ENCODE measurements at regions not wholly inside any gene's neighbourhood (a gene's known extent, or its start where the extent isn't known, plus 50 kb on each side); places are given as distances from the start of the nearest gene placed in this dataset.
A peak's percentile ranks its signal among the peaks of the same experiment; 100 is the strongest.

DNA sequence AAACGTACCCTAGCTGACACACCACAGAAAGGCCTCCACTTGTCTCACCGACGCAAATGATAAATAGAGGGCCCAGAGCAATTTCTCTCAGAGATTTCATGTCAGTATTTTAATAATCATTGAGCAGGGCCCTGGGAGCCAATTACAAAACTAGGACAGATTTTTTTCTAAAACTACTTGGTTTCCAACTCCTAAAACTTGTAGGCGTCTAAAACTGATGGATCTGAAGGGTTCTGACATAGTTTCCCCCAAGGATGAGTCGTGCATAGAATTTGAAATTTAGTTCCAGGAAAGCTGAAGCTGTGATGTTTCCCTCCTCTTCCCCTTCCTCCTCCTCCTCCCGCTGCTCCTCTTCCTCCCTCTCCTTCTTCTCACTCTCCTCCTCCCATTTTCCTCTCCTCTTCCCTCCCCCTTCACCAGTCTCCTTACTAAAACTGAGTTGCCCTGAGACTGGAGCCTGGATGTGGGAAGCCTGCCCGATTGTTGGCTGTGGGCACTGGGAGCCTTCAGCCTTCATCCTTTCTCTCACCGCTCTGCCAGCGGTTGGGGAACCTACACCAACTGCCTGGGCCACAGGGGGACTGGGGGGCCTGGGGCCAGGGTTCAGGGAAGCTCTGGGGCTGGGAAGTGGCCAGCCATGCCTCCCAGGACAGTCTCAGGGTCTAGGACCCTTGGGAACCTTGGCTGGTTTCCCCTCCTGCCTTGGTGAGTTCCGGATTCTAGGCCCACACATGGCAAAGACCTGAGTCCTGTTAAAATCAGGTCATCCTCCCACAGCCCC, 73.9 kb upstream of the SLC6A11 start:
- peaks cover 18% of the 10 kb centered on the region for H3K27me3 Mint-ChIP-seq
- H3K36me3 Mint-ChIP-seq: no peaks in the 10 kb centered on the region
- H3K9me3 Mint-ChIP-seq: no peaks in the 10 kb centered on the region
- POLR2A ChIA-PET: no interaction called here
- DNase-seq (no peak), ATAC-seq (ENCODE audit: low read depth) (no peak)
- H3K4me1 Mint-ChIP-seq: peaks cover 3% of the 10 kb centered on the region
- H3K4me3 Mint-ChIP-seq: no peak overlapping the region
- no peak overlapping the region for H3K27ac Mint-ChIP-seq

DNA sequence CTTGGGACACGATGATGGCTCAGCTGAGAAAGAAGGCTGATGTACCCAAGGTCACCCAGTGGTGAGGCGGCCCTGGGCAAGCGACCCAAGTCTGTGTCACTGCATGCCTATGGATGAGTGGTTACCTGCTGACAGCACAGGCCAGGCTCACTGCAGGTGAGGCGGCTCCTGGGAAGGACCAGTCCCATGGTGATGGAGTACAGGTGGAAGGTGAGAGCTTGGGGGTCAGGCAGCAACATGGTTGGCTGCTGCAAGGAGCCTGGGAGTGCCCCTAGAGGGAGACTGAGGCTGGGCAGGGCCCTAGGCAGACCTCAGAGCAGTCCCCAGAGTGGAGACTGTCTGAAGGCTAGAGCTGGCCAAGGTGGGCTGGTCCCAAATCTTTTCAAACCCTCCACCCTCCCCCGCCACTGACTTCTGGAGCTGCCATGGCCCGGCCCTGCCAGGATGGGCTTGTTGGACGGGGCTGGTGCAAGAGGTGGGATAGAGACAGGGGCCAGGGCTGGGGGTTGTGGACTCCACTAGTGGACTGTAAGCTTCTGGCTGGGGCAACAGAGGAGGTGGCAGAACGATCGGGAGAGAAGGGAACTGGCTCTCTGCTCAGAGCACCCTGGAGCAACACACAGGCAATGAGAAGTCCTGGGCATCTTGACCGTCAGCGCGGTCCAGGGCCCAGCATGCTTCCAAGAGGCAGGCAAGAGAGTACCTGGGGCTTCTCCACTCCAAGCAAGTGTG, 72.5 kb upstream of the SLC6A11 start:
- ATAC-seq (ENCODE audit: low read depth) (peak; percentile 10), DNase-seq (no peak)
- Mint-ChIP-seq H3K27me3 (peaks cover 4% of the 10 kb centered on the region), H3K4me1 (no peaks in the 10 kb centered on the region), H3K4me3 (no peak overlapping the region), H3K27ac (no peak overlapping the region), H3K9me3 (no peaks in the 10 kb centered on the region), H3K36me3 (no peaks in the 10 kb centered on the region)
- POLR2A ChIA-PET: no interaction called here

DNA sequence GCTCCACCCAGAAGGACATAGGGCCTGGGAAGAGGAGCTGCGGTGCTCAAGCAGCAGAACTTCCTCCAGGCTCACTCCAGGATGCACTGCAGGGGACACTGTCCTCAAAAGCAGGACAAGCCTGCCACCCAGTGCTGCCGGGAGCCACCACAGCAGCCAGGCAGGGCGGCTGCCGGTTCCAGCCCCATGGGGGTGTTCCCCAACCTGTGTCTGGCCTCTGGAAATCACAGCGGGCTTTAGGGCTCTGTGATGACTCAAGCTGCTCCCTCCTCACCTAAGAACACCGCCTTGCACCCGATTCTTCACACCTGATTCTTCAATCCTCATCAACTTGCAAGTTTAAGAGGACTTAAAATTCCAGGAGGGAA, 71.9 kb upstream of the SLC6A11 start:
- ATAC-seq (ENCODE audit: low read depth): peak; percentile 65
- DNase-seq: no peak
- no peak overlapping the region for H3K27ac Mint-ChIP-seq
- no peak overlapping the region for H3K4me3 Mint-ChIP-seq
- no peaks in the 10 kb centered on the region for H3K36me3 Mint-ChIP-seq
- peaks cover 4% of the 10 kb centered on the region for H3K27me3 Mint-ChIP-seq
- H3K4me1 Mint-ChIP-seq: no peaks in the 10 kb centered on the region
- no peaks in the 10 kb centered on the region for H3K9me3 Mint-ChIP-seq
- POLR2A ChIA-PET: no interaction called here

DNA sequence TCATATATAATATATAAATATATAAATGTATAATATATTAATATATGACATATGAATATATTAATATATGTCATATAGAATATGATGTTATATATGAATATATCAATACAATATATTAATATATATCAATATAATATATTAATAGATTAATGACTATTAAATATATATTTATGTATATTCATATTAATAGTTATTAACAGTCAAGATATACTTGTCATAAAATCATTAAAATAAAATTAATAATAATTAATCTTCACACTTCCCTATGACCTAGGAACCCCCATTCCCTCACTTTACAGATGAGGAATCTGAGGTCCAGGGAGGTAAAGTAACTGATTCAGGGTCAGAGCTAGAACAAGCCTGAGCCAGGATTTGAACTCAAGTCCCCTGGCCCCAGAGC, 70.6 kb upstream of the SLC6A11 start:
- ATAC-seq (ENCODE audit: low read depth) (no peak), DNase-seq (no peak)
- POLR2A ChIA-PET: no interaction called here
- Mint-ChIP-seq H3K9me3 (no peaks in the 10 kb centered on the region), H3K27ac (no peak overlapping the region), H3K36me3 (no peaks in the 10 kb centered on the region), H3K4me3 (no peak overlapping the region), H3K4me1 (no peaks in the 10 kb centered on the region), H3K27me3 (peaks cover 2% of the 10 kb centered on the region)

DNA sequence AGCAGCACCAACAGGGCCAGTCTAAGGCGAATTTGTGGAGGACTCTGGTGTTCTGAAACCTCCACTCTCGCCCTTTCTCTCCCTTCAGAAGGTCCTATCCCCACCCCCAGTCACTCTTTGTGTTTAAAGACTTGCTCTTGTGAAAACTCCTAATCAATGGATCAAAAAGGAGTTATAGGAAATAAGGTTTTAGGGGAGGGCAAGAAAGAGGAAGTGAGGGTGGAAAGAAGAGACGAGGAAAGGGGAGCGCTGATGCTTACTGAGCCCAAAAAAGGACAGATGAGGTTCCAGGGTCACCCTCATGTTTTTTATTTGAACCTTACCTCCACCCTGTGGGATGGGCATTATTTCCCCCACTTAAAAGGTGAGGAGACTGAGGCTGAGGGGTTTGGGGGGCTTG, 70.0 kb upstream of the SLC6A11 start:
- no peak for DNase-seq
- no peak overlapping the region for H3K27ac Mint-ChIP-seq
- H3K27me3 Mint-ChIP-seq: peaks cover 2% of the 10 kb centered on the region
- no peaks in the 10 kb centered on the region for H3K9me3 Mint-ChIP-seq
- no peak overlapping the region for H3K4me3 Mint-ChIP-seq
- peak; percentile 31 for ATAC-seq (ENCODE audit: low read depth)
- POLR2A ChIA-PET: no interaction called here
- H3K4me1 Mint-ChIP-seq: no peaks in the 10 kb centered on the region
- H3K36me3 Mint-ChIP-seq: no peaks in the 10 kb centered on the region

DNA sequence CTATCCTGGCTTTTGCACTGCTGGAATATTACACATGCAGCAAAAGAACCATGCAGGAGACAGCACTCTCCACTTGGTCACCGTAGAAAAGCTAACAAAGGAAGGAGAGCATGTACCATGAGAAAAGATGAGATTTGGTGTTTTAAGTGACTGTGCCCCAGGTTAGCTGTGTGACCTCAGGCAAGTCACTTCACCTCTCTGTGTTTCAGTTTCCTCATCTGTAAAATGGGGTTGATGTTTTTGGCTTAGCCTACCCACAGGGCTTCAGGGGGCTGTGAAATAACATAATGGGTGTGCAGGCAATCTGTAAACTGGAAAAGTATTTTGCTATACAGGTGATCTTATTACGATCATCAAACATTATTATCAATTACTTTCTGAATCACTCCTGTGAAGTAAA, 69.3 kb upstream of the SLC6A11 start:
- Mint-ChIP-seq H3K9me3 (no peaks in the 10 kb centered on the region), H3K4me1 (no peaks in the 10 kb centered on the region), H3K27ac (no peak overlapping the region), H3K4me3 (no peak overlapping the region), H3K27me3 (peaks cover 2% of the 10 kb centered on the region), H3K36me3 (no peaks in the 10 kb centered on the region)
- DNase-seq: no peak
- POLR2A ChIA-PET: no interaction called here
- no peak for ATAC-seq (ENCODE audit: low read depth)

DNA sequence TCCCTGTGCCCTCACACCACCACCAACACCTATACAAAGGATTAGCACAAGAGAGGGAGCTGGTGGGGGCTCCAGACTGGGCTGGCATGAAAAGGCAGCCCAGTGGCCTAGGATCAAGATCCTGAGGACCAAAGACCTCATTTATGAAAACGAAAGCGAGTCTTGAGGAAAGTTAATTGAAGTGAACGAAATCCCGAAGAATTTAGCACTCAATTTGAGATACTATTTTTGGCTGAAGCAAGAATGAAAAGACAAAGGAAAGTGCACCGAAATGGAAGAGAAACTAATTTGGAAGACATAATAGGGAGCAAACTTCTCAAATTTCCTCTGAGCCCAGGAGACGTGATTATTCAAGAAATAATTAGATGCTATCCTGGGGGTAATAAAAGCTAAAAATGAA, 68.7 kb upstream of the SLC6A11 start:
- no peaks in the 10 kb centered on the region for H3K4me1 Mint-ChIP-seq
- ATAC-seq (ENCODE audit: low read depth) (no peak), DNase-seq (no peak)
- H3K27me3 Mint-ChIP-seq: peaks cover 2% of the 10 kb centered on the region
- H3K4me3 Mint-ChIP-seq: no peak overlapping the region
- H3K27ac Mint-ChIP-seq: no peak overlapping the region
- no peaks in the 10 kb centered on the region for H3K36me3 Mint-ChIP-seq
- no peaks in the 10 kb centered on the region for H3K9me3 Mint-ChIP-seq
- POLR2A ChIA-PET: no interaction called here

DNA sequence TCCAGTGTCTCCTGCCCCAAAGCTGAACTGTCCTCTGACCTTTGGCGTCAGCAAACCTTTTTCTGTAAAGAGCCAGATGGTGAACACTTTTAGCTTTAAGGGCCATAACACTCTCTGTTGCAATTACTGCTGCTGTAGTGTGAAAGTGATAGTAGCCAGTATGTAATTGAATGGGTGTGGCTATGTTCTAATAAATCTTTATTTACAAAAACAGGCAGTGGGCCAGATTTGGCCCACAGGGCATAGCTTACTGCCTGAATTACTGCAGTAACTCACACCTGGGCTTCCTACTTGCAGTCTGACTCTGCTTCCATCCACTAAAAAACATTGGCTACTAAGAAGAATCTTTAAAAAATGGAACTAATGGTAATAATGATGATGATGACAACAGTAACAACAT, 68.0 kb upstream of the SLC6A11 start:
- POLR2A ChIA-PET: no interaction called here
- no peaks in the 10 kb centered on the region for H3K9me3 Mint-ChIP-seq
- DNase-seq (no peak), ATAC-seq (ENCODE audit: low read depth) (no peak)
- no peak overlapping the region for H3K4me3 Mint-ChIP-seq
- peaks cover 3% of the 10 kb centered on the region for H3K27me3 Mint-ChIP-seq
- no peaks in the 10 kb centered on the region for H3K36me3 Mint-ChIP-seq
- no peaks in the 10 kb centered on the region for H3K4me1 Mint-ChIP-seq
- H3K27ac Mint-ChIP-seq: no peak overlapping the region

DNA sequence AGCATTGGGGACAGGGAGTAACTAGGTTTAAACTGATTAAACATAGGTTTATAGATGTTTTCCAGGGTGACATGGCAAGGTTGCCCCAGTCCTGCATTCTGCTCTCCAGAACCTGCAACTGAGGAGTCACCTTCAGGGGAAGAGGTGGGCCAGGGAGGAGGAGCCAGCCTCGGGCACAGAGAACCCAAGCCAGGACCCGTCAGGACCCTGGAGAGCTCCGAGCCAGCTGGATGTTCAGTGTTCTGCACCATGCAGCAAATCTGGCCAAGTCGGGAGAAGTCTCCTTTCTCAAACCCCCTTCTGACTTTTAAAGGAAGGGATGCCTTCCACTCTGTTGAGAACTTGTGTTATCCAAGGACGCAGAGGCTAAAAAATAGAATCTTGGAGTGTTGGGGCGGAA, 62.1 kb upstream of the SLC6A11 start:
- H3K27ac Mint-ChIP-seq: no peak overlapping the region
- H3K4me1 Mint-ChIP-seq: no peaks in the 10 kb centered on the region
- ATAC-seq (ENCODE audit: low read depth): peak; percentile 47
- H3K9me3 Mint-ChIP-seq: no peaks in the 10 kb centered on the region
- DNase-seq: peak; percentile 74
- no peak overlapping the region for H3K4me3 Mint-ChIP-seq
- POLR2A ChIA-PET: no interaction called here
- peaks cover 16% of the 10 kb centered on the region for H3K27me3 Mint-ChIP-seq
- H3K36me3 Mint-ChIP-seq: no peaks in the 10 kb centered on the region

DNA sequence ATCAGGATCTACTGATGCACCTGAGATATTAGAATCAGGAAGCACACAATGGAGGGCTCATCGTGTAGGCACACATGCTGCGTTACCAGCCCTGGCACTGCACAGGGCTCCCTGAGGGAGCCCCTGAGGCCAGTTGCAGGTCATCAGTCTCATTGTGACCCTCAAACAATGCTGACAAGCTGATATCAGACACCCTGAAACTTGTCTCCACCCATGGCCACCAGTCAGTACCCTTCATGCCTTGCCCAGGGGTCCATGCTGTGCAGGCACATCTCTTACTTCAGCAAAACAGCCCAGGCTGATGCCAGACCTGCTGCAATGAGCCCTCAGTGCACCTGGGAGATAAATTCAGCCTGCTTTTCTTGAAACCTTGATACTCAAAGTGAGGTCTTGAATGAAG, 59.5 kb upstream of the SLC6A11 start:
- Mint-ChIP-seq H3K36me3 (no peaks in the 10 kb centered on the region), H3K9me3 (no peaks in the 10 kb centered on the region), H3K27ac (no peak overlapping the region), H3K4me1 (no peaks in the 10 kb centered on the region), H3K27me3 (peaks cover 20% of the 10 kb centered on the region), H3K4me3 (no peak overlapping the region)
- POLR2A ChIA-PET: no interaction called here
- DNase-seq (no peak), ATAC-seq (ENCODE audit: low read depth) (no peak)

DNA sequence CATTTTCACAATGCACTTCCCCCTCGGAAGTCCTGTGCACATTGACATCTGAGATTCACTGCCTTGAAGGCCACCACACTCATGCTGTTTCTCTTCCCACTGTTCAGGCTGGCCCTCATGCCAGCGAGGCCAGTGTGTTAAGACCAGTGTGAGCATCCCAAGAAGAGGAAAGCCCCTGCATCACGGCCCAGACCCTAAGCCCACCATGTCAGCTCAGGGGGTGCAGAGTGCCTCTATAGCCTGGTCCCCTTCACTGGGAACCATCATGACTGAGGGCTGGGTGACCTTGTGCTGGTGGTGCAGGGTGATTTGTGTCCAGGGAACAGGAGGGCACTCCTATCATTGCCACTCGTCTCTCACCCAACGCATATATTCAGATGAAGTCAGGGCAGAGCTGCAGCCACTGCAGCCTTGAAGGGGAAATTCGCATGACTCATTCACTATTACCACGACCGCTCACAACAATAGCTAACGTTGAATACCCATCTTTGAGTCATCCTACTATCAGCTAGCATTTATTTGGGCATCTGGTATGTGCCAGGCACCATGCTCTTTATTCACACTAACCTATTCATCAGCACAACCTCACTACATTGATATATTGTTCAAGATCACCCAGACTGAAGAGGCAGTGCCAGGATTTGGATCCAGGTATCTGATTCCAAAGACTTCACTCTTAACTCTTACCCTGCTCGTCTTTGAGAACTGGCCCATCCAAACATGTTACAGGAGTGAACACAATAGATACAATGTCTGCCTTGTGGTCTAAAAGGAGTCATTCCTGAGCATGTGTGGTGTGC, 58.8 kb upstream of the SLC6A11 start:
- Mint-ChIP-seq H3K36me3 (no peaks in the 10 kb centered on the region), H3K27me3 (peaks cover 23% of the 10 kb centered on the region), H3K27ac (no peak overlapping the region), H3K4me3 (no peak overlapping the region), H3K4me1 (no peaks in the 10 kb centered on the region), H3K9me3 (no peaks in the 10 kb centered on the region)
- DNase-seq (no peak), ATAC-seq (ENCODE audit: low read depth) (no peak)
- POLR2A ChIA-PET: no interaction called here

DNA sequence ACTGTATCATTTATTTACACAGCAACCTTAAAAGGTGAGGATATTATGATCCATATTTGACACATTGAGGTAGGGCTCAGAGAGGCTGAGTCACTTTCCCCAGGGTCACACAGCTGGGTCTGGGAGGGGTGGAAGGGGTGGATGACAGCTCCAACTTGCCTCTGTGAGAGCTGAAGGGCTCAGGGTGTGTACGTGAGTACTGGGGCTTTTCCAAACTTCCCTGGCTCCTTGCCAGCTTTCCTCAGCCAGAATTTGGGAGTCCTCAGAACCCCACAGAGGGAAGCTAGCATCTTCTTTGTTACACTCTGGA, 58.3 kb upstream of the SLC6A11 start:
- no peaks in the 10 kb centered on the region for H3K36me3 Mint-ChIP-seq
- no peak overlapping the region for H3K27ac Mint-ChIP-seq
- POLR2A ChIA-PET: no interaction called here
- no peak overlapping the region for H3K4me3 Mint-ChIP-seq
- H3K9me3 Mint-ChIP-seq: no peaks in the 10 kb centered on the region
- no peak for DNase-seq
- ATAC-seq (ENCODE audit: low read depth): no peak
- no peaks in the 10 kb centered on the region for H3K4me1 Mint-ChIP-seq
- peaks cover 25% of the 10 kb centered on the region for H3K27me3 Mint-ChIP-seq

DNA sequence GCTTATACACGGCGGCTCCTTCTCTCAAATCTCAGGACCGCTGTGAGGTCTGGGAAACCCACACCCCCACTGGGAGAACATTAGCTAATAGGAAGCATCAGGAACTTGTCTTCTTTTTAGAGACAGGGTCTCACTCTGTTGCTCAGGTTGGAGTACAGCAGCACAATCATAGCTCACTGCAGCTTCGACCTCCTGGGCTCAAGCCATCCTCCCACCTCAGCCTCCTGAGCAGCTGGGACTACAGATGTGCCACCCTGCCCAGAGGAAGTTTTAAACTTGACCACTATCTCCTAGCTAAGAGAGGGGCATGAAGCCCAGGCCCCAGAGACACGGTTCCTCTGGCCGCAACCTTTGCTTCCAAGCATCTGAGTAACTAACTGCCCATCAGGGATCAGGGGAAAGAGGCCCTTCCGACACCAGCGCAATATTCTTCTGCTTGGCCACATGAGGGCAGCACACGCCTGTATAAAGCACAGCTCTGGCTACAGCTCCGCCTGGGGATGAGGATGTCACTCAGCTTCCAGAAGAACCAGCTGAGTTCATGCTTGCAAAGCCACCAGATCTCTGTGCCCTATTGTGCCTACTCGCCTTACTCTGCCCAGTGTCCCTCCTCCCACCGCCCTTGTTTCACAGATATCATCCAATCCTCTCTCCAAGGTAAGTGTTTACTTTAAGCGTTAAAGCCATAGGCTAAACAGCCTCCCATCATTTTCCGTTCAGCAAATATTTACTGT, 57.6 kb upstream of the SLC6A11 start:
- ATAC-seq (ENCODE audit: low read depth) (peak; percentile 75), DNase-seq (peak; percentile 61)
- H3K4me1 Mint-ChIP-seq: no peaks in the 10 kb centered on the region
- no peaks in the 10 kb centered on the region for H3K36me3 Mint-ChIP-seq
- POLR2A ChIA-PET: no interaction called here
- H3K27ac Mint-ChIP-seq: no peak overlapping the region
- H3K9me3 Mint-ChIP-seq: no peaks in the 10 kb centered on the region
- no peak overlapping the region for H3K4me3 Mint-ChIP-seq
- H3K27me3 Mint-ChIP-seq: peaks cover 22% of the 10 kb centered on the region

All from activated naive CD8-positive, alpha-beta T cell treated with anti-CD3 and anti-CD28 coated beads, Interleukin-2, amount 10 ng/mL, durations not matched to agents 7 days and 5 days (primary cell).